AG10803 (cell line): ENCODE measurements at regions not wholly inside any gene's neighbourhood (a gene's known extent, or its start where the extent isn't known, plus 50 kb on each side); places are given as distances from the start of the nearest gene placed in this dataset.

Experiments
- DNase-seq: peaks from one replicate; pipeline ENCODE4 v3.0.0; 2010; ENCODE audit warnings: low read depth
- H3K4me3 ChIP-seq: 2 replicates; pipeline ENCODE4 v1.5.1; 2011; ENCODE audit warnings: mild to moderate bottlenecking, low read length, control low read depth
- CTCF ChIP-seq: conservative IDR thresholded peaks from 2 replicates; pipeline ENCODE4 v1.5.1; 2011; ENCODE audit warnings: mild to moderate bottlenecking, low read length, control low read depth, inconsistent platforms

- no peak for TF ChIP-seq CTCF
- no peak overlapping the region for H3K4me3 ChIP-seq
- DNase-seq = no peak
These were observed 56.6 kb upstream of the GDF10 start for GRCh38 chr10:47243356-47243755.

- no peak overlapping the region for H3K4me3 ChIP-seq
- TF ChIP-seq CTCF = no peak
- DNase-seq = peak; percentile 29
These were observed 56.2 kb upstream of the GDF10 start for GRCh38 chr10:47243791-47244190.

GRCh38 chr10:47244560-47245500 lies 55.2 kb upstream of the GDF10 start:
- H3K4me3 ChIP-seq = no peak overlapping the region
- no peak for TF ChIP-seq CTCF
- no peak for DNase-seq

- DNase-seq = no peak
- TF ChIP-seq CTCF = no peak
- no peak overlapping the region for H3K4me3 ChIP-seq
These were observed 54.2 kb upstream of the GDF10 start for GRCh38 chr10:47245731-47246350.

- DNase-seq = no peak
- TF ChIP-seq CTCF = no peak
- H3K4me3 ChIP-seq = no peak overlapping the region
These were observed 53.4 kb upstream of the GDF10 start for GRCh38 chr10:47246406-47247147.

- no peak for DNase-seq
- TF ChIP-seq CTCF = no peak
- no peak overlapping the region for H3K4me3 ChIP-seq
These were observed 52.6 kb upstream of the GDF10 start for GRCh38 chr10:47247148-47248059.
